Kidney glomerular epithelial cell (primary cell): ENCODE measurements at regions not wholly inside any gene's neighbourhood (a gene's known extent, or its start where the extent isn't known, plus 50 kb on each side); places are given as distances from the start of the nearest gene placed in this dataset.
"Not testable (repeated sequence)": the region's sequence is repeated elsewhere in the genome, so short reads cannot be mapped to it uniquely, and the experiment has no call there.

ENCODE experiments used
- DNase-seq: peaks from one replicate; lab custom pipeline; 2025; lab: John Stamatoyannopoulos, UW

DNA sequence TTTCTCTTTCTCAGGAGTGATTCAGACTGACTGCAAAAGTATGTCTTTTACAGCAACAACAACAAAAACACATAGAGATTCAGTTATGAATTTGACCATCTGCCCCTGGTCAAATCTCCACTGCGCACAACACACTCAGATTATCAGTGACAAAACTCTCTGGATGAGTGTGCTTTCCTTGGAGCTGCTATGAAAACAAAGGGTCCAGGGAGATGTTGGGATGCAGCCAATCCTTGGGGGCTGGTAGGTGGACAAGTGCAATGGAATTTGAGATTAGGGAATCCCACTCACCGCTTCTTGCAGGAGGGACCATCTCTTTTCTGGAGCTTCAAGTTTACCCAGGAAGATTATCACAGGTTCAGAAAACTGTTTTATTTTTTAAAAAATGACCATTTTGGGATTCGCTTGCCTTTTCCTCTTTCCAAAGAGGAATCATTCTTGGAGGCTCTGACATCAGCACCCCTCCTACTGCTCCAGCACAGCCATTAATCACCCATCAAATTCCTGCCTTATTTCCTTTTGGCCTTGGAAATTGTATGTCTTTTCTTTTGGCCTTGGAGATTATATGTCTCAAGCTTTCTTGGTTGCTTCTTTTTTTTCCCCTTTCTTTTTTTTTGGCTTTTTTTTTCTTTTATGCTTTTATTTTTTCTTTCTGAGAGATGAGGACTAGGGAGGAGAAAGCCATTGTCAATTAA is 311.8 kb downstream of the TSHZ3 start:
- DNase-seq = no peak

DNA sequence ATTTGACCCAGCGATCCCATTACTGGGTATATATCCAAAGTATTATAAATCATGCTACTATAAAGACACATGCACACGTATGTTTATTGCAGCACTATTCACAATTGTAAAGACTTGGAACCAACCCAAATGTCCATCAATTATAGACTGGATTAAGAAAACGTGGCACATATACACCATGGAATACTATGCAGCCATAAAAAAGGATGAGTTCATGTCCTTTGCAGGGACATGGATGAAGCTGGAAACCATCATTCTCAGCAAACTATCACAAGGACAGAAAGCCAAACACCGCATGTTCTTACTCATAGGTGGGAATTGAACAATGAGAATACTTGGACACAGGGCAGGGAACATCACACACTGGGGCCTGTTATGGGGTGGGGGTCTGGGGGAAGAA is 317.8 kb downstream of the TSHZ3 start:
- not testable (repeated sequence) for DNase-seq

DNA sequence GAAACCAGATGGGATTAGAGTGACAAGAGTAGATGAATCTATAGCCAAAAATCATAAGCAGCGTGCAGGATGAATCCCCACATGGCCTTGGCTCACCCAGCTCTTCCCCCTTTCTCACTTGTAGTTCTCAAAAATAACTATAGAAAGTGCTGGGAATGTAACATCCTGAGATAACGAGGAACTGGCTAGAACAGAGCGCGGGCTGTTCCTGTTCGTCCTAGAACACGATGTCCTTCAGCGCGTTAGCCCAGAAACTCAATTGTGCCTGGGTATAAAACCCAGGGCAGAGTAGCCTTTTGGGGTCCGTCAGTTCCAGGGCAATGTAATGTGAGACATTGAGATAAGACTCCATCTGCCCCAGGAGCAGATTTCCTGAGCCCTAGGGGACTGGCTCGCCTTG is 326.2 kb downstream of the TSHZ3 start:
- no peak for DNase-seq

DNA sequence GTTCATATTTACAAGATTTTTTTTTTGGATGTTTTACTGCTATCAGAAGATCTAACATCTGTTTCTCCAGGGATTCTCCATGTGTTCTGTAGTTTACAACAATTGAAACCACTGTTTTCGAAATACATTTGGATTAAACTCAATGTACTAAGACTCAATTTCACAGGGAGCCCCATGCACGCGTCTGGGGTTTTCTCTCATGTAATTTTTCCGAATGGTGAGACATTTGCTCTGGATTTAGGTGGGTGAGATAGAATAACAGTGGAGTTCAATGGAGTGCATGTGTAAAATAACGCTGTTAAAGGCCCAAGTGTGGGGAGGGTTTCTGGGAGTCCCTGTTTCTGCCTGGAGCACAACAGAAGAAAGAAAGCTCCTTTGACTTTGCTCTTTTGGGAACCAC is 330.3 kb downstream of the TSHZ3 start:
- DNase-seq = no peak

DNA sequence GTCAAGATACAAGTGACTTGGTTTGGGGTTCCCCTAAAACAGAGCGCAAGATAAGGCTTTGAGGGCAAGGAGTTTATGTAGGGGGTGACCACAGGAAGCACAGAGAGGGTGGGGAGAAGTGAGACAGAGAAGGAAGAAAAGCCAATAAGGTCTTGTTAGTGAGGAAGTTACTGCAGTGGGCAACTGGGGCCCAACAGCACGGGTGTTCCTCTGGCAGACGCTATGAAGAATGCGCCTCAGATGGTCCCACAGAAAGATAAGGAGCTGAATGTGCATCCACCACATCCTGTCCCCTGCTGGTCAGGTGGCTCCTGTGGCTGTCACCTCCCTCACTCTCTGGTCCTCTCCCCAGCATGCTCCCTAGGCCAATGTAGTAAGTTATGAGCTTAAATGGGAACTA is 333.5 kb downstream of the TSHZ3 start:
- no peak for DNase-seq

DNA sequence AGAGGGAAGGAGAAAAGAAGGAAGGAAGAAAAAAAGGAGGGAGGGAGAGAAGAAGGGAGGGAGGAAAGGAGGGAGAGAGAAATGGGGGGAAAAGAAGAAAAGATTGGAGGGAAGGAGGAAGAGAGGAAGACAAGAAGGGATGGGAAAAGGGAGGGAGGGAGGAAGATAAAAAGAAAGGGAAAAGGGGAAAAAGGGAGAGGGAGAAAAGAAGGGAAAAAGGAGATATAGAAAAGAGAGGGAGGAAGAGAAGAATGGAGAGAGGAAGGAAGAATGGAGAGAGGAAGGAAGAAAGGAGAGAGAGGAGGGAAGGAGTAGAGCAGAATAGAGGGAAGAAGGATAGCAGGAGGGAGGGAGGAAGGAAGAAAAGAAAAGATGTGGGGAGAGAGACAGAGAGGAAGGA is 334.6 kb downstream of the TSHZ3 start:
- DNase-seq = no peak

DNA sequence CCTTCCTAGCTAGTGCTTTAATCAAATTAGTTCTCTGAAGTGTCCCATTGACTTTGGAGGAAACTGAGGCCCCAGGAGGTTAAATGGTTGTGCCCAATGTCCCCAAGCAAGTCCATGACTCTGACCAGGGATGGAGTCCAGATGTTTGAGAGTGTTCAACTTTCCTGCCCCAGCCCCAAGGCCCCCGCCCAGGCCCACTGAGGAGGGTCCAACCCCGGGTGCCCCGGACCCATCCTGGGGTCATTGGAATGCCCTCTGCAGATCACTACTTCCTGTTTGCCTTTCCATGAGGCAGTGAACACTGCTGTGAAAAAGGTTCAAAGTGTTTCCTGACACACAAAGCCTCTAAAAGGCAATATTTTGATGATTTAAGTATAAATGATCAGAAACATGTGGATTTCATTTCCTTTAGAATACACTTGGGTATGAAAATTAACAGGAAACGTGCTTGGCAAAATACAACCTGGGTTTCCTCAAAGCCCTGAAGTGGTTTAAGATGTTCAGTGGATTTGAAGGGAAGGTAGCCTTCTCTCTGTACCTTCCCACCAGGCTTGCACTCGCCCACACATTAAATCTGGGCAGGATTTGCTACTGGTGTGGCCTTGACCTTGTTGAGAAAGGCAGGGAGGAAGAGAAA is 335.7 kb downstream of the TSHZ3 start:
- no peak for DNase-seq

DNA sequence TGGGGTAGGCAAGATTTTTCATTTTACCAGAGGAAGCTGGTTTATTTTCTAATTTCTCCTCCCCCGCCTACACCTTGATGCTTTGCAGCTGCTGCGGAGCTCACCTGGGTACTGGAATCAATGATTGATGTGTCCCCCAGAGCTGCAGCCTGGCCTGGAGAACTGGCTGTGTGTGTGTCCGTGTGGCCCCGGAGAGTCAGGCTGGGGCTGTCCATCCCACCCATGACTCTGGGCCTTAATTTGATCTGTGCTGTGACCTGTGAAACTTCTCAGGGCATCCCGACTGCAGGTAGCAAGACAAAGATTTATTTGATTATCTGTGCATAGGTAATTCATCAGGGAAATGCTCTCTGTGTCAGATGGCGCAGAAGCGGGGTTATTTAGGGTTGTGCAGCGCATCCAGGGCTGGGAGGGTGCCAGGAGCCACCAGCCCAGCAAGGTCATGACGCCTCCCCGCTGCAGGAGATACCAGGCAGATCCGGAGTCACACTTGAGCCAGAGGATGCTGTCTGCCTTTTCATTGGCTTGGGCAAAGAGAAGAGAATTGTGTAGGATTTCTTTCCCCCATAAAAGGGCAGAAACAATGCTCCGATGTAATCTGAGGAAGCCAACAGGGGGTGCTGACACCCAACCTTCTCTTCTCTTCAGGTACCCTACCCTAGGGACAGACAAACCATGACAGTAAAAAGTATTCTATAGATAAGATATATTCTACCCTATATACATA is 346.6 kb downstream of the TSHZ3 start:
- DNase-seq = no peak

DNA sequence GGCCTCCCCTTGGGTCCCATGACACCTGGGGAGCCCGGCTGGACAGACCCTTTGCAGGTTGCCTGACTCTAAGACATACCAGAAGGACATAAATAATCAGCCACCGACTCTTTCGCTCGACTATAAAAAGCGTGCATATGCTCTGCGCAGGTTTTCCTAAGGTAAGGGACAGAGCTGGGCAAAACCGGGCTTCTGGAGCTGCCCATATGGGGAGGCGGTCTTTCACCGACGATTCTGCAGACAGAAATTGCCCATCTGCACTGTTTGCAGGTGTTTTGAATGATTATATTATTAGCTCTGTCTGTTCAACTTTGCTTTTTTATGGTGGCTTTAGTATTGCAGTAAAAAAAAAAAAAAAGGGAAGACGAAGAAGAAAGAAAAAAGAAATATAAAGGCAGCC is 347.2 kb downstream of the TSHZ3 start:
- DNase-seq = no peak

DNA sequence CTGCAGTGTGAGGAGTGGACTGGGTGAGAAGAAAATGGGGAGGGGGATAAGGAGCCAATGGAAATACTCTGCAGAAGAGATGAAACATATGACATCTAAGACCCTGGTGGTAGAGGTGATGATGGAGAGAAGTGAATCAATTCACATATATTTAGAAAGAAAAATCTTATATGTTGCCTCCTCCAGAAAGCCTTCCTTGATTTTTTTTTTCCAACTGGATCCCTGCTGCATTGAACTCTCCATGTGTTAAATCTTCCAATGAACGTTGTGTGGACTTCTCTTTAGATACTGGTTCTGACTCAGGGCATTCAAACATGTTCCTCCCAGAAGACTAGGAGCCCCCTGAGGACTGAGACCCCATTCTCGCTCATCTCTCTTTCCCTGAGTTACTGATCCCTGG is 348.3 kb downstream of the TSHZ3 start:
- DNase-seq = no peak

DNA sequence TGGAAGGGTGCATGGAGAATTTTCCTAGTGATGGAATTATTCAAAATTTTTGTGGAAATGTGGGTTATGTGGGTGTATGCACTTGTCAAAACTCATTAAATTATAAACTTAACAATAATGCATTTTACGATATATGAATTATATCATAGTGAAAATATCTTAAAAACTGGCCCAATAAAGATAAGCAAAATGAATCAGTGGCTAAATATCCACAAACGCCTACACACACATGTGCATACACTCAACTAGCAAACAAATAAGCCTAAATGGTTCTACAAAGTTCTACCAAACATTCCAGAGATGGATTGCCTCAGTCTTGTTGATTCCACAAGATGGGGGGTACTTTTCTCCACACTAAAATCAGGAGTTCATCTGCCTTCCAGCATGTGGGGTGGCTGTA is 349.5 kb downstream of the TSHZ3 start:
- DNase-seq = no peak

DNA sequence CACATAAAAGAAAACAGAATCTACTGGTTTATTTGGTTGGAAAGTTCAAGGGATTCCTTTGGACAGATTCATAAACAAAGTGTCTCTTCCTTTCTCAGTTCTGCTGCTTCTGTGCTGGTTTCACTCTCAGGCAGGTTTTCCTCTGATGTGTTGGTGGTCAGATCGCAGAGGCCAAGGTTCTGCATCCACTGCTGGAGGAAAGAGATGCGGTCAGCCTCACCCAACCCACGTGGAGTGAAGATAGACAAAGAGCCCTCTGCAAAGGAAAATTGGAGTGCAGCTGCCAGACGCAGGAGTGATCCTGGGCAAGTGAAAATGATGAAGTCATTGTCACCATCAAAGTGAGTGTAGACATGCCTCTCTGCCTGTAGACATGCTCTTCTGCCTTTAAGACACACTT is 352.0 kb downstream of the TSHZ3 start:
- DNase-seq = no peak

DNA sequence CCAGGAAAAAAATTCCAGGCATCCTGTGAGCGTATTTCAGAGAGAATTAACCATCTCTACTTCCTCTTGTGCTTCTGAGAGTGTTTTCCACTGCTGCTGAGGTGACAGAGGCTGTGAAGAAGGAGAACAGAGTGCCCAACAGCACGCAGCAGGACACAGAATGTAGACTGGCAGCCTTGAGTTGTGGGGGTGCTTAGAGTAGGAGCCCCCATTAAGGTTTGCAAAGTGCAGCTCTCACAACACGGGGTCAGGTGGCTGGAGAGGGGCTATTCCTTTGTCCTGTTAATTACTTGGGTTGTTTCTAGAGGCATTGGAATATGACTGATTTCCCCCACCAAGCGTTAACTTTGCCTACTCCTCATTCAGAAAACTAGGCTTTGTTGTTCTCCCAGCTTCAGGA is 370.6 kb downstream of the TSHZ3 start:
- no peak for DNase-seq

DNA sequence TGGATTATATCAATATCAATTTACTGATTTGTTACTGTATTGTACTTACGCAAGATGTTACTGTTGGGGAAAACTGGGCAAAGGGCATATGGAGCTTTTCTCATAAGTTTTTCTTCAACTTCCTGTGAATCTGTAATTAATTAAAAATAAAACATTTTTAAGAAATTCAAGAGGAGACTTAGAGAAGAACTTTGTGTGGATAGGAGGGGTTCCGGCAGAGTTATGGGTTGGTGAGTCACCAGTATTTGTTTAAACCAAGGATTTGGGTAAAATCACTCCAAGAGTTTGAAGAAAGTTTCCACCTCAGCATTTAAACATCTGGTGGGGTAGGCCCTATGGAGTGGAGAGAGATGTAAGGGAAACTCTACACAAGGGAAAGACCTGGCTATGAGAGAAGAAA is 379.6 kb downstream of the TSHZ3 start:
- DNase-seq = no peak

DNA sequence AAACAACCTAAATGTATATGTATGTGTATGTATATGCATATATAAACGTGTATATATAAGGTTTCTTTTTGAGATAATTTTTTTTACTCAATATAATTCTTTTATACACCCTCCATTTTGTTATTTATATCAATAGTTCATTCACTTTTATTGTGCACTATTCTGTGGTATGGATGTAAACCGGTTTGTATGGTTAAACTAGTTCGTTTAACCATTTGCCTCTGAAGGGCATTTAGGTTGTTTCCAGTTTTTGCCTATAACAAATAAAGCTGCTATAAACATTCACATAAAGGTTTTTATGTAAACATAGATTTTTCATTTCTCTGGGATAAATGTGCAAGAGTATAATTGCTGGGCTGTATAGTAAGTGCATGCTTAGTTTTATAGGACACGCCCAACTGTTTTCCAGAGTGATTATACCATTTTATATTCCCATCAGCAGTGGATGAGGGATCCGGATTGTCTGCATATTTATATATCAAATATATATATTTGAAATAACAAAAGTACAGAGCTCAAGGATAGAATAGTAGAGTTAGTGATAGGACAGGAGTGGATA is 380.3 kb downstream of the TSHZ3 start:
- no peak for DNase-seq

DNA sequence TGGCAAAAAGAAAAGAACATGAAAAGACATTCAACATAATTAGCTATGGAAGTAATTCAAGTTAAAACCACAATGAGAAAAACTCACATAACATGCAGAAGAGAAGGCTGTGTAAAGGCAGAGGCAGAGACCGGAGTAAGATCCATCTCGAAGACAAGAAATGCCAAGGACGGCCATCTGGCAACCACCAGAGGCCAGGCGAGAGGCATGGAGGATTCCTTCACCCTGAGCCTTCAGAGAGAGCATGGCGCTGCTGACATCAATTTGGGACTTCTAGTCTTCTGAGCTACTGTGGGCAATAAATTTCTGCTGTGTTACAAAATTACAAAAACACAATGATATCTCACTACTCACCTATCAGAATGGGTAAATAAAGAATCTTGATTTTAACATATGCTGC is 381.0 kb downstream of the TSHZ3 start:
- no peak for DNase-seq

DNA sequence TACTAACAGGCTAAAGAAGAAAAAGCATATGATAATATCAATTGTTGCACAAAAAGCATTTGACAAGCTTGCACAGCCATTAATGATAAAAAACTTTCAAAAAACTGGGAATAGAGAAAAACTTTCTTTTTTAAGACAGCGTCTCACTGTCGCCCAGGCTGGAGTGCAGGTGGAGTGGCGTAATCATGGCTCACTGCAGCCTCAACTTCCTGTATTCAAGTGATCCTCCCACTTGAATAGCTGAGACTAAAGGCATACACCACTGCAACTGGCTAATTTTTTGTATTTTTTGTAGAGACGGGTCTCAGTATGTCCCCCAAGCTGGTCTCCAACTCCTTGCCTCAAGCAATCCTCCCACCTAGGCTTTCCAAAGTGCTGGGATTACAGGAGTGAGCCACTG is 382.8 kb downstream of the TSHZ3 start:
- no peak for DNase-seq

DNA sequence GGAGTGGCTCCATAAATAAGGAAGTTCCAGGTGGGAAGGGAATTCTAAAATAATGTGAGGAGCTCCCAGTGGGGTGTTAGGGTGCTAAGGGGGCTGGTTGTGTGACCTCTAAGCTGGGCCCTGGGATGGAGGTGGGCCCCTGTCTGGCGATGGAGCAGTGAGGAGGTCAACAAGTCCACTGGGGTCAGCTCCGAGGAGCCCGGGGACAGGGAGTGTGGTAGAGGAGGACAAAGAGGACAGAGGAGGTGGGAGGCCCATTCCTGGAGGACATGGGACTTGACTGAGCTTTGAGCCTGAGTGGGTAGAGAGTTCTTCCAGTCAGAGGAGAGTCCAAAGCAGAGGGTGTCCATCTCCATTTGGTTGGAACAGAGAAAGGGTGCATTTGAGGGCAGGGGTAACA is 390.2 kb downstream of the TSHZ3 start:
- no peak for DNase-seq

DNA sequence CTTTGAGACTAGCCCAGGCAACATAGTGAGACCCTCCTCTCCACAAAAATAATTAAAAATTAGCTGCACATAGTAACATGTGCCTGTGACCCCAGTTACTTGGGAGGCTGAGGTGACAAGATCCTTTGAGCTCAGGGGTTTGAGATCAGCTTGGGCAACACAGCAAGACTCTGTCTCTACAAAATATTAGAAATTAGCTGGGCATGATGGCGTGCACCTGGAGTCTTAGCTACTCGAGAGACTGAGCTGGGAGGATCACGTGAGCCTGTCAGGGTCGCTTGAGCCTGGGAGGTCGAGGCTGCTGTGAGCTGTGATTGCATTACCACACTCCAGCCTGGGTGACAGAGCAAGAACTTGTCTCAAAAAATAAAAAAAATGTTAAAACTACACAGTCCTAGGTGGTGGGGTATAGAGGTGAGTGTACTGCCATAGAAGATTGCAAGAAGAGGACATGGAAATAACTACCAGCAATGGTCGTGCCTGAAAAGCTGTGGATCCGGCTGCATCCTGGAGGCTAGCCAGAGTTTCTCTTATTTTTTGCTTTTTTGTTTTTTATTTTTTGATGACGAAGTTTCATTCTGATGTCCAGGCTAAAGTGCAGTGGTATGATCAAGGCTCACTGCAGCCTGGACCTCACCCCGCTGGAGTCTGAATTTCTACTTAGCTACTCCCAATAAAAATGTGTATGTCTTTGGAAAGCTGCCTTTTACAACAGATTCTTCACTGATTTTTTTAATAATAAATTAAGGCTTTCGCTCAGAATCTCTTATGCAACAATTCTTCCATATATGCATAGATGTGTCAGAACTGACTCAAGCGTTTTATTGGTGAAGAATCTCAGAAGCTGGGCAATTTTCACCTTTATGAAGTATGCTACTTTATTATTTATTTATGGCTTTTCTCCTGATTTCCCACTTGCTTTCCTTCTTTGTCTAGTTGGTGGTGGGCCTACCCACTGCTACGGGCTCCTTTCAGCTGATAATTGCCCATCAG is 393.8 kb downstream of the TSHZ3 start:
- no peak for DNase-seq

DNA sequence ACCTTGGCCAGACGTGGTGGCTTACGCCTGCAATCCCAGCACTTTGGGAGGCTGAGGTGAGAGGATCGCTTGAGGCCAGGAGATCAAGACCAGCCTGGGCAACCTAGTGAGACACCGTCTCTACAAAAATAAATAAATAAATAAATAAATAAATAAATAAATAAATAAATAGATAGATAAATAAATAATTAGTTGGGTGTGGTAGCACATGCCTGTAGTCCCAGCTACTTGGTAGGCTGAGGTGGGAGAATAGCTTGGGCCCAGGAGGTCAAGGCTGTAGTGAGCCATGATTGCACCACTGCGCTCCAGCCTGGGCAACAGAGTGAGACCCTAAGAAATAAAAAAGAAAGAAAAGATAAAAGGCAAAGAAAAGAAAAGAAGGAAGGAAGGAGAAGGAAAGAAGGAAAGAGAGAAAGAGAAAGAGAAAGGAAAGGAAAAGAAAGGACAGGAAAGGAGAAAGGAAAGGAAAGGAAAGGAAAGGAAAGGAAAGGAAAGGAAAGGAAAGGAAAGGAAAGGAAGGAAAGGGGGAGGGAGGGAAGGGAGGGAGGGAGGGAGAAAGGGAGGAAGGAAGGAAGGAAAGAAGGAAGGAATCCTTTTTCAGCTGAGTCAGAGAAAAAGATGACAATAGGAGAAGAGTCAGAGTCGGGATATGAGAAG is 404.8 kb downstream of the TSHZ3 start:
- DNase-seq = not testable (repeated sequence)

DNA sequence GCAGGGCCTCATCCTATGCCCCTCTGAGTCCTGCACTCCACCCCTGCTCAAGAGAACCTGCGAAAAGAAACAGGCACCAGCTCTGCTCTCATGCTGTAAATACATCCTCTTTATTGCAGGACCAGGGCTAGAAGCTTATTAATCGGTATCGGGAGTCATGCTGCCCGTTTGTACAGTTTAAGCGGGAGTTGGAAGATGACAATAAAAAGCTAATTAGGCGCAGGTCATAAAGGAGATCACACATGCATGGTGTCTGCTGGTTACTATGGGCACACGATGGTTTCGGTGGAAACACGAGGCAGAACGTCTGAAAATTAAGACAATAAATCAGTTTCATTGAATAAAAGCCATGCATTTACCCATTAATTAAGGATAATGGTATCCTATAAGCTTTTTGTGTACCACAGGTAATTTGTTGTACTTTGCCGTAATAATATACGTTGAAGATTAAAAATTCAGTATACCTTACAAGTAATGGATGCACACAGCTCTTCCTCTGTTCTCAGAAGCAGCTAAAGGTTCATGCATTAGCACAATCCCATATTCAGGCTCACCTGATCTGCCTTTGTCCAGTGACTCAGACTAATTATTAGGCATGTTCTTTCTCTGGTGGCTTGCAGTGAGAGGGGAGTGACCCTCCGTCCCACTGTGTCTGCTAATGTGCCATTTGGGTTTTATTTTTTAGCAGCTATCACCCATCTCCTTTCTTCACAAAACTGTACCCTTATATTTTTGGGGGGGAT is 406.0 kb downstream of the TSHZ3 start:
- no peak for DNase-seq
